Activated CD4-positive, alpha-beta memory T cell treated with anti-CD3 and anti-CD28 coated beads for 36 hours (primary cell): ENCODE measurements at regions not wholly inside any gene's neighbourhood (a gene's known extent, or its start where the extent isn't known, plus 50 kb on each side); places are given as distances from the start of the nearest gene placed in this dataset.

Experiments used
- CTCF ChIA-PET: fragments of 350-600 bp; sonication (Branson Sonifier 250); formaldehyde crosslinking; loops from one replicate; lab custom pipeline; 2021; ENCODE audit warnings: antibody characterized with exemption, inconsistent platforms; lab: Charles Lee
- POLR2A ChIA-PET: fragments of 350-600 bp; sonication (Branson Sonifier 250); formaldehyde crosslinking; loops from one replicate; lab custom pipeline; 2021; ENCODE audit warnings: antibody characterized with exemption; lab: Charles Lee
- DNase-seq: peaks from one replicate; pipeline ENCODE4 v3.0.0-alpha.2; 2020
- H3K27ac Mint-ChIP-seq: one replicate; pipeline ENCODE4 v1.8.0; 2021; ENCODE audit warnings: mixed read lengths
- H3K27me3 Mint-ChIP-seq: one replicate; pipeline ENCODE4 v1.8.0; 2021; ENCODE audit warnings: mixed read lengths
- H3K36me3 Mint-ChIP-seq: one replicate; pipeline ENCODE4 v1.8.0; 2021; ENCODE audit warnings: mixed read lengths
- H3K4me1 Mint-ChIP-seq: one replicate; pipeline ENCODE4 v1.8.0; 2021; ENCODE audit warnings: low read depth, mixed read lengths
- H3K4me3 Mint-ChIP-seq: one replicate; pipeline ENCODE4 v1.8.0; 2021; ENCODE audit warnings: mild to moderate bottlenecking, mixed read lengths
- H3K9me3 Mint-ChIP-seq: one replicate; pipeline ENCODE4 v1.8.0; 2021; ENCODE audit warnings: mixed read lengths
- intact Hi-C: fragments of 100-400 bp; cut with micrococcal nuclease; formaldehyde crosslinking; loops from one replicate; pipeline ENCODE4 v1.15.1; 2023

GRCh38 chr1:103230061-103230460, 121.7 kb upstream of the COL11A1 start:
- no peaks in the 10 kb centered on the region for H3K36me3 Mint-ChIP-seq
- H3K27me3 Mint-ChIP-seq = no peaks in the 10 kb centered on the region
- ChIA-PET POLR2A (no interaction called here), CTCF (no interaction called here)
- no peaks in the 10 kb centered on the region for H3K4me1 Mint-ChIP-seq
- H3K27ac Mint-ChIP-seq = no peak overlapping the region
- no peak overlapping the region for H3K4me3 Mint-ChIP-seq
- no peaks in the 10 kb centered on the region for H3K9me3 Mint-ChIP-seq
- DNase-seq = no peak
- intact Hi-C loops = no loop called here

GRCh38 chr1:103220631-103221041, 112.3 kb upstream of the COL11A1 start:
- Mint-ChIP-seq H3K4me3 (no peak overlapping the region), H3K27ac (no peak overlapping the region), H3K4me1 (no peaks in the 10 kb centered on the region), H3K9me3 (no peaks in the 10 kb centered on the region), H3K27me3 (no peaks in the 10 kb centered on the region), H3K36me3 (no peaks in the 10 kb centered on the region)
- intact Hi-C loops = no loop called here
- CTCF ChIA-PET = no interaction called here
- POLR2A ChIA-PET = no interaction called here
- no peak for DNase-seq

GRCh38 chr1:103218821-103219220, 110.5 kb upstream of the COL11A1 start:
- ChIA-PET CTCF (no interaction called here), POLR2A (no interaction called here)
- H3K27ac Mint-ChIP-seq = no peak overlapping the region
- H3K9me3 Mint-ChIP-seq = no peaks in the 10 kb centered on the region
- no peaks in the 10 kb centered on the region for H3K4me1 Mint-ChIP-seq
- DNase-seq = no peak
- no peaks in the 10 kb centered on the region for H3K36me3 Mint-ChIP-seq
- H3K27me3 Mint-ChIP-seq = no peaks in the 10 kb centered on the region
- H3K4me3 Mint-ChIP-seq = no peak overlapping the region
- intact Hi-C loops = no loop called here

GRCh38 chr1:103218369-103218768, 110.0 kb upstream of the COL11A1 start:
- ChIA-PET CTCF (no interaction called here), POLR2A (no interaction called here)
- Mint-ChIP-seq H3K36me3 (no peaks in the 10 kb centered on the region), H3K4me3 (no peak overlapping the region), H3K27me3 (no peaks in the 10 kb centered on the region), H3K27ac (no peak overlapping the region), H3K9me3 (no peaks in the 10 kb centered on the region), H3K4me1 (no peaks in the 10 kb centered on the region)
- intact Hi-C loops = no loop called here
- no peak for DNase-seq

GRCh38 chr1:103211073-103211472, 102.8 kb upstream of the COL11A1 start:
- Mint-ChIP-seq H3K27me3 (no peaks in the 10 kb centered on the region), H3K36me3 (no peaks in the 10 kb centered on the region), H3K27ac (no peak overlapping the region), H3K4me1 (no peaks in the 10 kb centered on the region), H3K4me3 (no peak overlapping the region), H3K9me3 (peaks cover 3% of the 10 kb centered on the region)
- no peak for DNase-seq
- ChIA-PET CTCF (no interaction called here), POLR2A (no interaction called here)
- intact Hi-C loops = no loop called here

- ChIA-PET CTCF (no interaction called here), POLR2A (no interaction called here)
- no peak overlapping the region for H3K27ac Mint-ChIP-seq
- no peaks in the 10 kb centered on the region for H3K4me1 Mint-ChIP-seq
- peaks cover 3% of the 10 kb centered on the region for H3K9me3 Mint-ChIP-seq
- DNase-seq = no peak
- intact Hi-C loops = no loop called here
- no peaks in the 10 kb centered on the region for H3K36me3 Mint-ChIP-seq
- H3K27me3 Mint-ChIP-seq = no peaks in the 10 kb centered on the region
- H3K4me3 Mint-ChIP-seq = no peak overlapping the region
Observed at GRCh38 chr1:103208844-103209243, 100.5 kb upstream of the COL11A1 start.

- no peak overlapping the region for H3K4me3 Mint-ChIP-seq
- H3K9me3 Mint-ChIP-seq = no peaks in the 10 kb centered on the region
- POLR2A ChIA-PET = no interaction called here
- DNase-seq = no peak
- no peaks in the 10 kb centered on the region for H3K27me3 Mint-ChIP-seq
- H3K27ac Mint-ChIP-seq = no peak overlapping the region
- no peaks in the 10 kb centered on the region for H3K36me3 Mint-ChIP-seq
- intact Hi-C loops = no loop called here
- CTCF ChIA-PET = no interaction called here
- no peaks in the 10 kb centered on the region for H3K4me1 Mint-ChIP-seq
Observed at GRCh38 chr1:103199001-103199400, 90.7 kb upstream of the COL11A1 start.

GRCh38 chr1:103198076-103198475, 89.8 kb upstream of the COL11A1 start:
- intact Hi-C loops = no loop called here
- Mint-ChIP-seq H3K9me3 (no peaks in the 10 kb centered on the region), H3K4me1 (no peaks in the 10 kb centered on the region), H3K27ac (no peak overlapping the region), H3K4me3 (no peak overlapping the region), H3K36me3 (no peaks in the 10 kb centered on the region), H3K27me3 (no peaks in the 10 kb centered on the region)
- no peak for DNase-seq
- POLR2A ChIA-PET = no interaction called here
- CTCF ChIA-PET = no interaction called here

GRCh38 chr1:103197216-103197615, 88.9 kb upstream of the COL11A1 start:
- CTCF ChIA-PET = no interaction called here

GRCh38 chr1:103194984-103195383, 86.7 kb upstream of the COL11A1 start:
- POLR2A ChIA-PET = no interaction called here
- Mint-ChIP-seq H3K9me3 (no peaks in the 10 kb centered on the region), H3K27ac (no peak overlapping the region), H3K4me3 (no peak overlapping the region), H3K4me1 (no peaks in the 10 kb centered on the region), H3K27me3 (no peaks in the 10 kb centered on the region), H3K36me3 (no peaks in the 10 kb centered on the region)
- CTCF ChIA-PET = no interaction called here
- intact Hi-C loops = no loop called here
- DNase-seq = no peak

More at GRCh38 chr1:103197216-103197615, 88.9 kb upstream of the COL11A1 start:
- intact Hi-C loops = no loop called here
- no peaks in the 10 kb centered on the region for H3K27me3 Mint-ChIP-seq
- H3K27ac Mint-ChIP-seq = no peak overlapping the region
- POLR2A ChIA-PET = no interaction called here
- DNase-seq = no peak
- no peaks in the 10 kb centered on the region for H3K36me3 Mint-ChIP-seq
- H3K4me1 Mint-ChIP-seq = no peaks in the 10 kb centered on the region
- H3K9me3 Mint-ChIP-seq = no peaks in the 10 kb centered on the region
- H3K4me3 Mint-ChIP-seq = no peak overlapping the region

- no peak for DNase-seq
- Mint-ChIP-seq H3K36me3 (no peaks in the 10 kb centered on the region), H3K27ac (no peak overlapping the region), H3K4me3 (no peak overlapping the region), H3K27me3 (no peaks in the 10 kb centered on the region), H3K9me3 (no peaks in the 10 kb centered on the region), H3K4me1 (no peaks in the 10 kb centered on the region)
- POLR2A ChIA-PET = no interaction called here
- intact Hi-C loops = no loop called here
- CTCF ChIA-PET = no interaction called here
Observed at GRCh38 chr1:103194060-103194459, 85.7 kb upstream of the COL11A1 start.

GRCh38 chr1:103191327-103191726, 83.0 kb upstream of the COL11A1 start:
- CTCF ChIA-PET = no interaction called here
- Mint-ChIP-seq H3K4me3 (no peak overlapping the region), H3K27me3 (no peaks in the 10 kb centered on the region)

GRCh38 chr1:103190766-103191165, 82.4 kb upstream of the COL11A1 start:
- ChIA-PET CTCF (no interaction called here), POLR2A (no interaction called here)
- no peak overlapping the region for H3K27ac Mint-ChIP-seq
- no peaks in the 10 kb centered on the region for H3K4me1 Mint-ChIP-seq
- no peaks in the 10 kb centered on the region for H3K27me3 Mint-ChIP-seq
- H3K4me3 Mint-ChIP-seq = no peak overlapping the region
- intact Hi-C loops = no loop called here
- no peak for DNase-seq
- H3K36me3 Mint-ChIP-seq = no peaks in the 10 kb centered on the region
- peaks cover 8% of the 10 kb centered on the region for H3K9me3 Mint-ChIP-seq

More at GRCh38 chr1:103191327-103191726, 83.0 kb upstream of the COL11A1 start:
- H3K4me1 Mint-ChIP-seq = no peaks in the 10 kb centered on the region
- POLR2A ChIA-PET = no interaction called here
- no peak overlapping the region for H3K27ac Mint-ChIP-seq
- intact Hi-C loops = no loop called here
- no peak for DNase-seq
- H3K36me3 Mint-ChIP-seq = no peaks in the 10 kb centered on the region
- peaks cover 5% of the 10 kb centered on the region for H3K9me3 Mint-ChIP-seq

- no peak for DNase-seq
- Mint-ChIP-seq H3K4me1 (no peaks in the 10 kb centered on the region), H3K4me3 (no peak overlapping the region), H3K27me3 (no peaks in the 10 kb centered on the region), H3K36me3 (no peaks in the 10 kb centered on the region), H3K27ac (no peak overlapping the region), H3K9me3 (peaks cover 8% of the 10 kb centered on the region)
- POLR2A ChIA-PET = no interaction called here
- CTCF ChIA-PET = no interaction called here
- intact Hi-C loops = no loop called here
Observed at GRCh38 chr1:103187673-103188072, 79.4 kb upstream of the COL11A1 start.
